ENCODE measurements at regions not wholly inside any gene's neighbourhood (a gene's known extent, or its start where the extent isn't known, plus 50 kb on each side); places are given as distances from the start of the nearest gene placed in this dataset.

DNA sequence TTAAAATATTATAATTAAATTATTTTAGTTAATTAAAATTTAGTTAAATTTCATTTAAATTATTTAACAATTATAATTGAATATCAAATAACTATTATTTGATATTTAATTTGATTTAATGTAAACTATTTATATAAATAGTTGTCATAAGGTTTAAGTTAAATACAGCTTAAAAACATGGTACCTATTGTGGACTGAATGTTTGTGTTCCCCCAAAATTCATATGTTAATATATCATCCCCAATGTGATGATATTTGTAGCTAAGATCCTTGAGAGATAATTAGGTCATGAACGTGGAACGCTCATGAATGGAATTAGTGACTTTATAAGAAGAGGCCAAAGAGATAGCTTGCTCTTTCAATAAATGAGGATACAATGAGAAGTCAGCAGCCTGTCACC lies 505.7 kb upstream of the LRATD1 start:
- intact Hi-C loops (cut with DNase I) = no loop called here

DNA sequence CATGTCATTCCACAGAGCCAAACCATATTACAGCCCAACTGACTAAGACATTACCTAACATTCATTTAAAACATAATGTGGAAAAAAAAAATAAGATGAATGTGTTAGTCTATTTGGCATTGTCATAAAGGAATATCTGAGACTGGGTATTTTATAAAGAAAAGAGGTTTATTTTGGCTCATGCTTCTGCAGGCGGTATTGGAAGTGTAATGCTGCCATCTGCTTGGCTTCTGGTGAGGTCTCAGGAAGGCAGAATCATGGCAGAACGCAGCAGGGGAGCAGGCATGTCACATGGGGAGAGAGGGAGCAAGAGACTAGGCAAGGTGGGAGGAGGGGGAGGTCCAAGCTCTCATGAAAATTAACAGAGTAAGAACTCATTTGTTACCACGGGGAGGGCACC lies 504.8 kb upstream of the LRATD1 start:
- no peak overlapping the region for H3K4me3 ChIP-seq
- DNase-seq (no peak), ATAC-seq (no peak)
- intact Hi-C loops (cut with DNase I) = no loop called here
- no peaks in the 10 kb centered on the region for H3K36me3 ChIP-seq
- no peaks in the 10 kb centered on the region for H3K27me3 ChIP-seq
- 47% methylated on average over 3 of the region's 3 CpGs for WGBS (ENCODE audit: insufficient coverage, low coverage, low lambda C conversion rate, missing lambda C conversion rate)
- TF ChIP-seq POLR2A (IDR thresholded peaks at IDR 0.05) = no peak
- TF ChIP-seq, protein P1, sequence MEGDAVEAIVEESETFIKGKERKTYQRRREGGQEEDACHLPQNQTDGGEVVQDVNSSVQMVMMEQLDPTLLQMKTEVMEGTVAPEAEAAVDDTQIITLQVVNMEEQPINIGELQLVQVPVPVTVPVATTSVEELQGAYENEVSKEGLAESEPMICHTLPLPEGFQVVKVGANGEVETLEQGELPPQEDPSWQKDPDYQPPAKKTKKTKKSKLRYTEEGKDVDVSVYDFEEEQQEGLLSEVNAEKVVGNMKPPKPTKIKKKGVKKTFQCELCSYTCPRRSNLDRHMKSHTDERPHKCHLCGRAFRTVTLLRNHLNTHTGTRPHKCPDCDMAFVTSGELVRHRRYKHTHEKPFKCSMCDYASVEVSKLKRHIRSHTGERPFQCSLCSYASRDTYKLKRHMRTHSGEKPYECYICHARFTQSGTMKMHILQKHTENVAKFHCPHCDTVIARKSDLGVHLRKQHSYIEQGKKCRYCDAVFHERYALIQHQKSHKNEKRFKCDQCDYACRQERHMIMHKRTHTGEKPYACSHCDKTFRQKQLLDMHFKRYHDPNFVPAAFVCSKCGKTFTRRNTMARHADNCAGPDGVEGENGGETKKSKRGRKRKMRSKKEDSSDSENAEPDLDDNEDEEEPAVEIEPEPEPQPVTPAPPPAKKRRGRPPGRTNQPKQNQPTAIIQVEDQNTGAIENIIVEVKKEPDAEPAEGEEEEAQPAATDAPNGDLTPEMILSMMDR (IDR thresholded peaks at IDR 0.05) = no peak
- no peaks in the 10 kb centered on the region for H3K4me1 ChIP-seq
- H3K9me3 ChIP-seq = no peaks in the 10 kb centered on the region
- no peak overlapping the region for H3K27ac ChIP-seq

More for the DNA sequence above, 505.7 kb upstream of the LRATD1 start:
- H3K27me3 ChIP-seq = no peaks in the 10 kb centered on the region
- no peaks in the 10 kb centered on the region for H3K9me3 ChIP-seq
- WGBS (ENCODE audit: insufficient coverage, low coverage, low lambda C conversion rate, missing lambda C conversion rate) = 84% methylated on average over 2 of the region's 2 CpGs
- ATAC-seq (no peak), DNase-seq (no peak)
- no peak for TF ChIP-seq POLR2A (IDR thresholded peaks at IDR 0.05)
- TF ChIP-seq, protein P1 (IDR thresholded peaks at IDR 0.05) = no peak
- H3K4me1 ChIP-seq = no peaks in the 10 kb centered on the region
- H3K36me3 ChIP-seq = no peaks in the 10 kb centered on the region
- no peak overlapping the region for H3K4me3 ChIP-seq
- no peak overlapping the region for H3K27ac ChIP-seq

DNA sequence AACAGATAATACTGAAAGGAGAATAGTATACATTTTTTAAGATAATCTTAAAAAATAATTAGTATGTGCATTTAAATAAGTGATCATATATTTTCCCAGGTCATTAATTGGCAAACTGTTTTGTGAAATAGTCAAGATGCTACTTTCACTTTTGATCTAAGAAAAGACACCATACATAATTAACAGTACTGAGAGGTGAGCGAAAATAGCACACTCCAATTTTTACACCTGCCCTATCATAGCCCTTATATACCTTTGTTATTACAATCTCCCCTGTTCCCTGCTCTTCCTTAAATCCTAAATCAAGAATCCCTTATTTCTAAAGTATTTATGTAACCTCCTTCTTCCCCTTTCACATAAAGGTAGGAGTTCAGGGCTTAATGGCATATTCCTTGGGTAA lies 500.1 kb upstream of the LRATD1 start:
- H3K36me3 ChIP-seq = no peaks in the 10 kb centered on the region
- DNase-seq (no peak), ATAC-seq (no peak)
- no peak for TF ChIP-seq POLR2A (IDR thresholded peaks at IDR 0.05)
- TF ChIP-seq, protein P1 (IDR thresholded peaks at IDR 0.05) = no peak
- no peak overlapping the region for H3K27ac ChIP-seq
- no peaks in the 10 kb centered on the region for H3K9me3 ChIP-seq
- no peaks in the 10 kb centered on the region for H3K4me1 ChIP-seq
- H3K4me3 ChIP-seq = no peak overlapping the region
- H3K27me3 ChIP-seq = no peaks in the 10 kb centered on the region
- 33% methylated on average over 1 of the region's 1 CpG for WGBS (ENCODE audit: insufficient coverage, low coverage, low lambda C conversion rate, missing lambda C conversion rate)
- intact Hi-C loops (cut with DNase I) = no loop called here

DNA sequence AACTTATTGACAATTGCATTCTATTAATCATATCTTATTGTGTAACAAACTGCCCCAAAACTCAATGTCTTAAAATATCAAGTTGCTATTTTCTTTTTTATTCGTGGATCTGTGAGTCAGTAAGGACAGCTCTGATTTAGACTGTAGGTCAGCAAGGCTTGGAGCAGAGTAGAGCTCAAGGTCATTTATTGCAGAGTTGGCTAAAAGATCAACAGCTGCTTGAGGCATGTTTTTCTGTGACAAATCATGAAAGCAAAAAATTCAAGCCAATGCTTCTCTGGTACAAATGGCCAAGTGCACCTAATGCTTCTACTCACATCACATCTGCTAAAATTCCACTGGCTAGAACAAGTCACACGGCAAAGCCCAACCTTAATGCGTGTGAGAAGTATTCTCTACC lies 497.7 kb upstream of the LRATD1 start:
- Histone ChIP-seq H3K27me3 (no peaks in the 10 kb centered on the region), H3K4me1 (no peaks in the 10 kb centered on the region), H3K9me3 (no peaks in the 10 kb centered on the region), H3K4me3 (no peak overlapping the region), H3K27ac (no peak overlapping the region), H3K36me3 (no peaks in the 10 kb centered on the region)
- intact Hi-C loops (cut with DNase I) = no loop called here
- WGBS (ENCODE audit: insufficient coverage, low coverage, low lambda C conversion rate, missing lambda C conversion rate) = 38% methylated on average over 2 of the region's 3 CpGs
- DNase-seq = no peak
- TF ChIP-seq, protein P1 (IDR thresholded peaks at IDR 0.05) = no peak
- no peak for TF ChIP-seq POLR2A (IDR thresholded peaks at IDR 0.05)
- no peak for ATAC-seq

DNA sequence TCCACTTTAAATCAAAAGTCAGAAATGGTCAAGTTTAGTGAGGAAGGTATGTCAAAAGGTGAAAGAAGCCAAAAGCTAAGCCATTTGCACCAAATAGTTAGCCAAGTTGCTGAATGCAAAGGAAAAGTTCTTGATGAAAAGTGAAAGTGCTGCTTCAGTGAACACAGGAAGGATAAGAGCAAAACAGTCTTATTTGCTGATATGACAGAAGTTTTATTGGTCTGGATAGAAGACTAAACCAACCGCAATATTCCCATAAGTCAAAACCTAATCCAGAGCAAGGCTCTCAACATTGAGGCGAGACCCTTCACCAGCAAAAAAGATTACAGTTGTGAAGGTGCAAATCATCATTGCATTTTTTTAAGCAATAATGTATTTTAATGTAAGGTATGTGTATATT lies 496.5 kb upstream of the LRATD1 start:
- TF ChIP-seq, protein P1 (IDR thresholded peaks at IDR 0.05) = no peak
- H3K27me3 ChIP-seq = no peaks in the 10 kb centered on the region
- 45% methylated on average over 2 of the region's 2 CpGs for WGBS (ENCODE audit: insufficient coverage, low coverage, low lambda C conversion rate, missing lambda C conversion rate)
- H3K9me3 ChIP-seq = no peaks in the 10 kb centered on the region
- intact Hi-C loops (cut with DNase I) = no loop called here
- ATAC-seq = no peak
- no peak overlapping the region for H3K4me3 ChIP-seq
- DNase-seq = no peak
- H3K27ac ChIP-seq = no peak overlapping the region
- no peaks in the 10 kb centered on the region for H3K36me3 ChIP-seq
- no peaks in the 10 kb centered on the region for H3K4me1 ChIP-seq

Data from right lobe of liver (tissue), 6 donors.